CD8-positive, alpha-beta memory T cell (primary cell): ENCODE measurements at regions not wholly inside any gene's neighbourhood (a gene's known extent, or its start where the extent isn't known, plus 50 kb on each side); places are given as distances from the start of the nearest gene placed in this dataset.

Experiments
- CTCF ChIA-PET: fragments of 350-600 bp; sonication (Branson Sonifier 250); formaldehyde crosslinking; loops from one replicate; lab custom pipeline; 2021; ENCODE audit warnings: antibody characterized with exemption; lab: Charles Lee
- POLR2A ChIA-PET: fragments of 350-600 bp; sonication (Branson Sonifier 250); formaldehyde crosslinking; loops from one replicate; lab custom pipeline; 2021; ENCODE audit warnings: antibody characterized with exemption; lab: Charles Lee
- DNase-seq, 5 donors: peaks; one replicate each; pipeline versions ENCODE4 v3.0.0 to v3.0.0-alpha.2; 2020 to 2022; ENCODE audit warnings: mixed read lengths in 1 of 5
- H3K27ac ChIP-seq: one replicate; pipeline ENCODE4 v1.7.0; 2013; ENCODE audit warnings: low read depth, mild to moderate bottlenecking, low read length, moderate library complexity
- H3K27me3 ChIP-seq: 2 replicates; pipeline ENCODE4 v1.7.0; 2013; ENCODE audit warnings: low read length, mild to moderate bottlenecking; ENCODE audit not compliant: insufficient read depth, poor library complexity, severe bottlenecking
- H3K36me3 ChIP-seq: 2 replicates; pipeline ENCODE4 v1.7.0; 2013; ENCODE audit warnings: mild to moderate bottlenecking, low read length, moderate library complexity; ENCODE audit not compliant: insufficient read depth
- H3K4me1 ChIP-seq: 2 replicates; pipeline ENCODE4 v1.7.0; 2013; ENCODE audit warnings: mild to moderate bottlenecking, low read length, moderate library complexity; ENCODE audit not compliant: insufficient read depth
- H3K4me3 ChIP-seq: 2 replicates; pipeline ENCODE4 v1.7.0; 2013; ENCODE audit warnings: mild to moderate bottlenecking, low read length
- H3K9me3 ChIP-seq: 2 replicates; pipeline ENCODE4 v1.7.0; 2013; ENCODE audit warnings: mild to moderate bottlenecking, low read length
- H3K27ac Mint-ChIP-seq, 8 donors: one replicate each; pipeline ENCODE4 v1.8.0; 2020 to 2021; ENCODE audit warnings: mixed read lengths in 8 of 8, mild to moderate bottlenecking in 6 of 8, inconsistent platforms in 3 of 8, moderate library complexity in 3 of 8
- H3K27me3 Mint-ChIP-seq, 2 donors: one replicate each; pipeline ENCODE4 v1.8.0; 2020 to 2021; ENCODE audit warnings: mixed read lengths in 2 of 2, mild to moderate bottlenecking in 1 of 2, moderate library complexity in 1 of 2
- H3K36me3 Mint-ChIP-seq, 3 donors: one replicate each; pipeline ENCODE4 v1.8.0; 2020 to 2021; ENCODE audit warnings: mixed read lengths in 3 of 3, inconsistent platforms in 1 of 3, mild to moderate bottlenecking in 1 of 3
- H3K4me1 Mint-ChIP-seq, 3 donors: one replicate each; pipeline ENCODE4 v1.8.0; 2020 to 2021; ENCODE audit warnings: mixed read lengths in 3 of 3, inconsistent platforms in 1 of 3, mild to moderate bottlenecking in 1 of 3
- H3K4me3 Mint-ChIP-seq, 7 donors: one replicate each; pipeline ENCODE4 v1.8.0; 2020 to 2021; ENCODE audit warnings: mixed read lengths in 7 of 7, mild to moderate bottlenecking in 6 of 7, moderate library complexity in 4 of 7, inconsistent platforms in 2 of 7
- H3K9me3 Mint-ChIP-seq, 5 donors: one replicate each; pipeline ENCODE4 v1.8.0; 2020 to 2022; ENCODE audit warnings: mixed read lengths in 5 of 5, mild to moderate bottlenecking in 3 of 5, moderate library complexity in 2 of 5, inconsistent platforms in 1 of 5

- CTCF ChIA-PET = no interaction called here
- DNase-seq = no peak
- H3K9me3 Mint-ChIP-seq = no peaks in the 10 kb centered on the region
- Histone ChIP-seq H3K4me1 (no peaks in the 10 kb centered on the region), H3K4me3 (no peak overlapping the region), H3K36me3 (no peaks in the 10 kb centered on the region), H3K9me3 (no peaks in the 10 kb centered on the region), H3K27me3 (no peaks in the 10 kb centered on the region), H3K27ac (no peak overlapping the region)
- no peak overlapping the region for H3K27ac Mint-ChIP-seq
- peaks cover 0 to 4% (median 0%) of the 10 kb centered on the region in 3 donors for H3K36me3 Mint-ChIP-seq
- no peaks in the 10 kb centered on the region for H3K4me1 Mint-ChIP-seq
- H3K4me3 Mint-ChIP-seq = no peak overlapping the region
- peaks cover 3 to 33% of the 10 kb centered on the region in 2 donors for H3K27me3 Mint-ChIP-seq
- POLR2A ChIA-PET = no interaction called here
Measured at GRCh38 chr12:80045594-80045993, 53.7 kb upstream of the OTOGL start.

- Histone ChIP-seq H3K4me1 (no peaks in the 10 kb centered on the region), H3K9me3 (no peaks in the 10 kb centered on the region), H3K36me3 (no peaks in the 10 kb centered on the region), H3K27ac (no peak overlapping the region), H3K4me3 (no peak overlapping the region), H3K27me3 (no peaks in the 10 kb centered on the region)
- CTCF ChIA-PET = no interaction called here
- POLR2A ChIA-PET = no interaction called here
- Mint-ChIP-seq H3K4me3 (no peak overlapping the region), H3K27me3 (peaks cover 3 to 24% of the 10 kb centered on the region in 2 donors), H3K36me3 (peaks cover 0 to 4% (median 0%) of the 10 kb centered on the region in 3 donors), H3K4me1 (peaks cover 0 to 5% (median 3%) of the 10 kb centered on the region in 3 donors), H3K9me3 (no peaks in the 10 kb centered on the region), H3K27ac (no peak overlapping the region)
- DNase-seq = no peak
Measured at GRCh38 chr12:80044694-80045046, 54.7 kb upstream of the OTOGL start.

GRCh38 chr12:80041692-80042091 is 57.6 kb upstream of the OTOGL start:
- Histone ChIP-seq H3K4me3 (no peak overlapping the region), H3K9me3 (no peaks in the 10 kb centered on the region), H3K36me3 (no peaks in the 10 kb centered on the region), H3K27me3 (no peaks in the 10 kb centered on the region), H3K4me1 (no peaks in the 10 kb centered on the region), H3K27ac (no peak overlapping the region)
- H3K36me3 Mint-ChIP-seq = peaks cover 0 to 4% (median 0%) of the 10 kb centered on the region in 3 donors
- no peak for DNase-seq
- no peaks in the 10 kb centered on the region for H3K9me3 Mint-ChIP-seq
- peaks cover 0 to 5% (median 3%) of the 10 kb centered on the region in 3 donors for H3K4me1 Mint-ChIP-seq
- CTCF ChIA-PET = no interaction called here
- peaks cover 4 to 10% of the 10 kb centered on the region in 2 donors for H3K27me3 Mint-ChIP-seq
- POLR2A ChIA-PET = no interaction called here
- H3K4me3 Mint-ChIP-seq = no peak overlapping the region
- H3K27ac Mint-ChIP-seq = no peak overlapping the region

- Histone ChIP-seq H3K36me3 (no peaks in the 10 kb centered on the region), H3K9me3 (no peaks in the 10 kb centered on the region), H3K27ac (no peak overlapping the region), H3K4me1 (no peaks in the 10 kb centered on the region), H3K4me3 (no peak overlapping the region), H3K27me3 (no peaks in the 10 kb centered on the region)
- H3K4me3 Mint-ChIP-seq = no peak overlapping the region
- H3K9me3 Mint-ChIP-seq = no peaks in the 10 kb centered on the region
- H3K36me3 Mint-ChIP-seq = peaks cover 0 to 4% (median 0%) of the 10 kb centered on the region in 3 donors
- peaks cover 0 to 5% (median 3%) of the 10 kb centered on the region in 3 donors for H3K4me1 Mint-ChIP-seq
- ChIA-PET CTCF (no interaction called here), POLR2A (no interaction called here)
- no peak for DNase-seq
- H3K27ac Mint-ChIP-seq = no peak overlapping the region
- peaks cover 5 to 6% of the 10 kb centered on the region in 2 donors for H3K27me3 Mint-ChIP-seq
Measured at GRCh38 chr12:80041071-80041470, 58.3 kb upstream of the OTOGL start.

GRCh38 chr12:80040075-80040738 is 59.1 kb upstream of the OTOGL start:
- ChIA-PET POLR2A (no interaction called here), CTCF (no interaction called here)
- no peaks in the 10 kb centered on the region for H3K27me3 ChIP-seq
- no peaks in the 10 kb centered on the region for H3K9me3 ChIP-seq
- Mint-ChIP-seq H3K27me3 (peaks cover 5% of the 10 kb centered on the region in 2 donors), H3K4me1 (peaks cover 0 to 5% (median 3%) of the 10 kb centered on the region in 3 donors), H3K36me3 (peaks cover 0 to 4% (median 0%) of the 10 kb centered on the region in 3 donors), H3K27ac (peak overlapping the region in 1 of 8 donors; percentile 27), H3K9me3 (no peaks in the 10 kb centered on the region), H3K4me3 (no peak overlapping the region)
- H3K36me3 ChIP-seq = no peaks in the 10 kb centered on the region
- no peak for DNase-seq
- H3K4me3 ChIP-seq = no peak overlapping the region
- H3K27ac ChIP-seq = no peak overlapping the region
- no peaks in the 10 kb centered on the region for H3K4me1 ChIP-seq

- peaks cover 2 to 5% of the 10 kb centered on the region in 2 donors for H3K27me3 Mint-ChIP-seq
- Histone ChIP-seq H3K9me3 (no peaks in the 10 kb centered on the region), H3K27ac (no peak overlapping the region), H3K4me1 (no peaks in the 10 kb centered on the region), H3K4me3 (no peak overlapping the region), H3K27me3 (no peaks in the 10 kb centered on the region), H3K36me3 (no peaks in the 10 kb centered on the region)
- CTCF ChIA-PET = no interaction called here
- peaks cover 0 to 5% (median 3%) of the 10 kb centered on the region in 3 donors for H3K4me1 Mint-ChIP-seq
- no peaks in the 10 kb centered on the region for H3K36me3 Mint-ChIP-seq
- no peak overlapping the region for H3K27ac Mint-ChIP-seq
- no peak overlapping the region for H3K4me3 Mint-ChIP-seq
- POLR2A ChIA-PET = no interaction called here
- no peaks in the 10 kb centered on the region for H3K9me3 Mint-ChIP-seq
- no peak for DNase-seq
Measured at GRCh38 chr12:80038062-80038560, 61.2 kb upstream of the OTOGL start.

GRCh38 chr12:80033448-80033847 is 65.9 kb upstream of the OTOGL start:
- CTCF ChIA-PET = no interaction called here
- Mint-ChIP-seq H3K27ac (no peak overlapping the region), H3K4me1 (no peaks in the 10 kb centered on the region), H3K27me3 (peaks cover 7 to 37% of the 10 kb centered on the region in 2 donors), H3K36me3 (no peaks in the 10 kb centered on the region), H3K9me3 (no peaks in the 10 kb centered on the region), H3K4me3 (no peak overlapping the region)
- no peak for DNase-seq
- Histone ChIP-seq H3K4me1 (no peaks in the 10 kb centered on the region), H3K27me3 (no peaks in the 10 kb centered on the region), H3K4me3 (no peak overlapping the region), H3K27ac (no peak overlapping the region), H3K36me3 (no peaks in the 10 kb centered on the region), H3K9me3 (no peaks in the 10 kb centered on the region)
- POLR2A ChIA-PET = no interaction called here

GRCh38 chr12:80032946-80033345 is 66.4 kb upstream of the OTOGL start:
- H3K4me1 Mint-ChIP-seq = no peaks in the 10 kb centered on the region
- H3K9me3 Mint-ChIP-seq = no peaks in the 10 kb centered on the region
- Histone ChIP-seq H3K9me3 (no peaks in the 10 kb centered on the region), H3K4me3 (no peak overlapping the region), H3K27me3 (no peaks in the 10 kb centered on the region), H3K36me3 (no peaks in the 10 kb centered on the region), H3K4me1 (no peaks in the 10 kb centered on the region), H3K27ac (no peak overlapping the region)
- ChIA-PET POLR2A (no interaction called here), CTCF (no interaction called here)
- no peaks in the 10 kb centered on the region for H3K36me3 Mint-ChIP-seq
- DNase-seq = no peak
- H3K27me3 Mint-ChIP-seq = peaks cover 7 to 39% of the 10 kb centered on the region in 2 donors
- no peak overlapping the region for H3K27ac Mint-ChIP-seq
- no peak overlapping the region for H3K4me3 Mint-ChIP-seq
